SIG-M5 (cell line): ENCODE measurements at regions not wholly inside any gene's neighbourhood (a gene's known extent, or its start where the extent isn't known, plus 50 kb on each side); places are given as distances from the start of the nearest gene placed in this dataset.
"Not testable (repeated sequence)": the region's sequence is repeated elsewhere in the genome, so short reads cannot be mapped to it uniquely, and the experiment has no call there.

Experiments used
- DNase-seq: peaks from one replicate; lab custom pipeline; 2025; lab: John Stamatoyannopoulos, UW

- no peak for DNase-seq
Measured at GRCh38 chr12:114858388-114859146, 174.6 kb upstream of the TBX3 start.

GRCh38 chr12:114855678-114856077 is 171.7 kb upstream of the TBX3 start:
- DNase-seq = no peak

GRCh38 chr12:114852976-114853529 is 169.1 kb upstream of the TBX3 start:
- DNase-seq = no peak

- no peak for DNase-seq
Measured at GRCh38 chr12:114851981-114852380, 168.0 kb upstream of the TBX3 start.

- no peak for DNase-seq
Measured at GRCh38 chr12:114850661-114851275, 166.8 kb upstream of the TBX3 start.

- DNase-seq = no peak
Measured at GRCh38 chr12:114848666-114849065, 164.7 kb upstream of the TBX3 start.

GRCh38 chr12:114847441-114848035 is 163.6 kb upstream of the TBX3 start:
- DNase-seq = no peak

GRCh38 chr12:114846771-114847170 is 162.8 kb upstream of the TBX3 start:
- DNase-seq = no peak

- no peak for DNase-seq
Measured at GRCh38 chr12:114841557-114842251, 157.7 kb upstream of the TBX3 start.

- no peak for DNase-seq
Measured at GRCh38 chr12:114838480-114838879, 154.5 kb upstream of the TBX3 start.

- no peak for DNase-seq
Measured at GRCh38 chr12:114836609-114837008, 152.6 kb upstream of the TBX3 start.

- no peak for DNase-seq
Measured at GRCh38 chr12:114835031-114835430, 151.1 kb upstream of the TBX3 start.

- no peak for DNase-seq
Measured at GRCh38 chr12:114834621-114835020, 150.6 kb upstream of the TBX3 start.

- DNase-seq = no peak
Measured at GRCh38 chr12:114829833-114830232, 145.9 kb upstream of the TBX3 start.

GRCh38 chr12:114829244-114829643 is 145.3 kb upstream of the TBX3 start:
- not testable (repeated sequence) for DNase-seq

- DNase-seq = no peak
Measured at GRCh38 chr12:114827461-114827860, 143.5 kb upstream of the TBX3 start.

GRCh38 chr12:114826244-114826643 is 142.3 kb upstream of the TBX3 start:
- DNase-seq = no peak

- no peak for DNase-seq
Measured at GRCh38 chr12:114823724-114824123, 139.7 kb upstream of the TBX3 start.

- DNase-seq = no peak
Measured at GRCh38 chr12:114821570-114821969, 137.6 kb upstream of the TBX3 start.

GRCh38 chr12:114820796-114821195 is 136.8 kb upstream of the TBX3 start:
- DNase-seq = no peak

- no peak for DNase-seq
Measured at GRCh38 chr12:114817571-114818425, 133.8 kb upstream of the TBX3 start.
